ENCODE measurements at regions not wholly inside any gene's neighbourhood (a gene's known extent, or its start where the extent isn't known, plus 50 kb on each side); places are given as distances from the start of the nearest gene placed in this dataset.

- DNase-seq, result no peak
Observed at GRCh38 chr12:102781117-102781516, 135.9 kb downstream of the PAH start.

- DNase-seq, result no peak
Observed at GRCh38 chr12:102776041-102776440, 141.0 kb downstream of the PAH start.

GRCh38 chr12:102769323-102769916 lies 147.6 kb downstream of the PAH start:
- peak; percentile 91 for DNase-seq

GRCh38 chr12:102766961-102767360 lies 150.1 kb downstream of the PAH start:
- no peak for DNase-seq

GRCh38 chr12:102765736-102766135 lies 151.3 kb downstream of the PAH start:
- peak; percentile 41 for DNase-seq

- no peak for DNase-seq
Observed at GRCh38 chr12:102763471-102763870, 153.6 kb downstream of the PAH start.

- DNase-seq, result no peak
Observed at GRCh38 chr12:102763061-102763460, 154.0 kb downstream of the PAH start.

- DNase-seq, result no peak
Observed at GRCh38 chr12:102760322-102760721, 156.7 kb downstream of the PAH start.

- DNase-seq, result no peak
Observed at GRCh38 chr12:102759466-102759865, 157.6 kb downstream of the PAH start.

GRCh38 chr12:102757882-102758226 lies 159.2 kb downstream of the PAH start:
- DNase-seq, result peak; percentile 20

GRCh38 chr12:102757154-102757881 lies 159.7 kb downstream of the PAH start:
- DNase-seq, result peak; percentile 26

GRCh38 chr12:102756530-102756929 lies 160.5 kb downstream of the PAH start:
- no peak for DNase-seq

GRCh38 chr12:102755266-102755665 lies 161.8 kb downstream of the PAH start:
- peak; percentile 13 for DNase-seq

GRCh38 chr12:102753802-102754201 lies 163.2 kb downstream of the PAH start:
- no peak for DNase-seq

- DNase-seq, result no peak
Observed at GRCh38 chr12:102748704-102749103, 168.3 kb downstream of the PAH start.

GRCh38 chr12:102746963-102747362 lies 170.1 kb downstream of the PAH start:
- DNase-seq, result no peak

GRCh38 chr12:102745971-102746600 lies 171.0 kb downstream of the PAH start:
- DNase-seq, result no peak

GRCh38 chr12:102741196-102741595 lies 175.8 kb downstream of the PAH start:
- DNase-seq, result no peak

- DNase-seq, result peak; percentile 81
Observed at GRCh38 chr12:102740141-102740955, 176.7 kb downstream of the PAH start.

GRCh38 chr12:102736328-102736727 lies 180.7 kb downstream of the PAH start:
- no peak for DNase-seq

- DNase-seq, result no peak
Observed at GRCh38 chr12:102735104-102735503, 181.9 kb downstream of the PAH start.

- DNase-seq, result no peak
Observed at GRCh38 chr12:102730996-102731395, 186.0 kb downstream of the PAH start.

GRCh38 chr12:102728506-102729242 lies 188.4 kb downstream of the PAH start:
- no peak for DNase-seq
